GM18868 (cell line): ENCODE measurements at regions not wholly inside any gene's neighbourhood (a gene's known extent, or its start where the extent isn't known, plus 50 kb on each side); places are given as distances from the start of the nearest gene placed in this dataset.

Experiments
- ATAC-seq: cut with Tn5 transposase; IDR thresholded peaks from one replicate; pipeline ENCODE4 v1.9.1; 2021; ENCODE audit warnings: mild to moderate bottlenecking, moderate library complexity; ENCODE audit not compliant: unreplicated experiment

DNA sequence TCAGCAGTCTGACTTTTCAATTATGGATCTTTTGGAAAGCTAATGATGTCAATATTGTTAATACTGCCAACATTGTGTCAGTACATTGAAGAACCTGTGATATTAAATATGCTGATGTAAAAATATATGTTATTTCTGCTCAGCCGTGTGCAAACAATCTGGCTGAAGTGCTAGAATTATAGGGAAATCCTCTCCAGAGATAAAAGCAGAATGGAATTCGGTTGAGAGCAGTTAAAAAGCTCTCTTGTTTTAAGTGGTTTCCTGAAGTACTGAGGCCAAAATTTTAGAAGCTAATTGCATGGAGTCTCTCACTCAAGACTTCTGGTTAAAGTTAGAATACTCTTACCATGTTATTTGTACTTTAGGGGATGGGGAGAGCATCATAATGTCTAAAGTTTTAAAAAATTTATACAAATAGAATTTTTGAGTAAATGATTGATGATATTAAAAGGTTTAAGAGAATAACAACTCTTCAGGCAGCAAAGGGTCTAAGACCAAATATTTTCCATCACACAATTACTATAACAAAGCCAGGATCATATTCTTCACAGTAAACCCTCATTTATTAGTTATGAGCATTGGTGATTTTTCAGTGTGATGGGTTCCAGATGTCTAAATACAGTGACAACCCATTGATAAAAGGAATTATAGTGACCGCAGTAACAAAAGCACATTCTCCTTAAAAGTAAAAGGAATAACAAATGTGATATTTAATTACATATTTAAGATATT lies 834.2 kb upstream of the CXADR start:
- ATAC-seq, result no peak

DNA sequence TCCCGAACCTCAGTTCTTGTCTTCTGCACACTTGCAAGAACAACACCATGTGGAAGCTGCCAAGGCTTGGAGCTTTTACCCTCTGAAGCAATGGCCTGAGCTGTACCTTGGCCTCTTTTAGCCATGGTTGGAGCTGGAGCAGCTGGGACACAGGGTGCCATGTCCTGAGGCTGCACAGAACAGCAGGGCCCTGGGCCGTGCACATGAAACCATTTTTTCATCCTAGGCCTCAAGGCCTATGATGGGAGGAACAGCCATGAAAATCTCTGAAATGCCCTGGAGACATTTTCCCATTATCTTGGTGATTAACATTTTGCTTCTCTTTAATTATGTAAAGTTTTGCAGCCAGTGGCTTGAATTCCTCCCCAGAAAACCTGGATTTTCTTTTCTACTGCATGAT lies 817.8 kb upstream of the CXADR start:
- ATAC-seq, result no peak

DNA sequence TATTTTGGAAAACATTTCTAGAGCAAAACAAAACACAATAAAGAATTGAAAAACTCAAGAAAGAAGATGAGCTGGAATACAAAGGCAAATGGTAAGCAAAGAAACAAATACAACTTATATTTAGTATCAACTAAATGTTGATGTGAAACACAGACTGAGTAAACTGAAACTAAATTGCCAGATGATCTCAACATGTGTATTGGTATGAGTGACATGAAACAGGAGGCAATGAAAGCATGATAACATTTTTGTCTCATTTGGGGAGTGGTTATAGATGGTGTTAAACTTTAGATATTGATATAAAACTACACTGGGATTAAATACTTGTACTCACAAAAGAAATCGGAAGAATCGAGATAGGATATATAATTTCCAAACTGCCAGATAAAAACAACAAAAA lies 805.6 kb upstream of the CXADR start:
- no peak for ATAC-seq

DNA sequence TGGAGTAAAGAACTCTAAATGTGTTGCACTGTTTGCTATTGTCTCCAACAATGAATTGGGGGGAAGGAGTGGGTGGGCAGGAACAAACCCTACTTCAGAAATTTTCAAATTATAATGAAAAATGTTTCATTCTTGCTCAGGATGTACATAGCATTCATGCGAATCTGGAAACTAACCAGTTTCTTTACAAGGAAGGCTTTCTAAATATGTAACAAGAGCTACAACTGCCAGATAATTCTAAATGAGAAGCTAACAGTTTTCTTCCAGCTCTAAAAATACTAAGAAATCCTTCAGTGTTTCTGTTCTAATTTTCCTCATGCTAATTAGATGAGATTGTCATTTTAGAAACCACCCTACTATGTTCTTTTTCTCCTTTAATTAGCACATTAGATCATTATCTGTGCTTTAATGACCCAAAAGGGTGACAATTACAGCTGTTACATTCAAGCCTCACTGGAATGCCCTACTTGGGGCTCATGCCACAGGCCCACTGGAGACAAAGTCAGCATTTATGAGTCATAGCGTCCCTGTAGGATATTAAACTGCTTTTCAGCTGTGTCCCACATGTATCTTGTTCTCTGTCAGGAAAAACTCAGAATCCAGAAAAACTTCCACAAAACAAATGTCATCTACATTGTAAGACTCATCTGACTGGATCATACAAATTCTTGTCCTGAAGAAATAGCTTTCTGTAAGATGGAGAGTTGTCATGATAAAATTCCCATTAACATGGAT lies 804.6 kb upstream of the CXADR start:
- ATAC-seq, result no peak

DNA sequence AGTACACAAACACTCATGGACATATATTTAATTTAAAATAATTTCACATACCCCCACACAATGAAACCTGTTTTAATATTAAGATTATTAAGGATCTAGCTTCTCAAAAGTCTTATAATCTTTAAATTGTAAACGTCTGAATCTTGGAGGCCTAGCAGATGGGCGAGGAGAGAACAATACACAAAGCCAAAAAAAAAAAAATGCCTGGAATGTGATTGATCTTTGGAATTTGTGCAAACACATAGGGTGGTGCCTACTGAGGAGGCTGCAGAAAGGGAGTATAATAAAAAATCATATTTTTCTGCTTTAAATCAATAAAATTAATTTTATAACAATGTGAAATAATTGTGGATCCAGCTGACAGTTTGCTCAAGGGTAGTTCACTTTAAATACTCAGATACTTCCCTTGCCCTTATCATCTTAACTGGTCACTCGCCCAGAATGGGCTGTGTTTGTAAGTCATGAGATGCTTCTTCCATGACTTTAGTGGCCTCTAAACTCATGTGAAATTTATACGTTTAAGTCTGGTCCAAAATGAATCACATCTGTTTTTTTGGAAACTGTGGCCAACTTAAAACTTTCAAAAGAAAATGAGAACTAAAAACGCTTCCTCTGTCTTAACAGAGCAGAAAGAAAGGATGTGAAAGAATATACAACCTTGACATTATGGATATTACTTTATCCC lies 802.8 kb upstream of the CXADR start:
- ATAC-seq, result no peak

DNA sequence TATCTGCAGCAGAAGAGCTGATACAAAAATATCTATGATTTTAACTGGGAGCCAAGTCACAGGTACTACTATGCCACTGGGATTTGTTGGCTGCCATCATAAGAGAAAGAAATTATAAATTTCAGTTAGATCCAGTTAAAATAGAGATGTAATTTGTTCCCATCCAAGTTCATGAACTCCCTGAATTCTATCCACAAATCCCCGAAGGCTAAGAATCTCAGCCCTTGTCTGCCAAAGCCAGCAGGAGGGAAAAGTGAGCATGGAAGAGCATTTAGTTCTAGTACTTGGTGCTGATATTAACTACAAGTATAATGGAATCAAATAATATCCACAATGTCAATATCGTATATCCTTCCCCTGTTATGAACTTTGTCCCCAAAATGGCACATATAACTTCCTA lies 801.1 kb upstream of the CXADR start:
- ATAC-seq, result no peak

DNA sequence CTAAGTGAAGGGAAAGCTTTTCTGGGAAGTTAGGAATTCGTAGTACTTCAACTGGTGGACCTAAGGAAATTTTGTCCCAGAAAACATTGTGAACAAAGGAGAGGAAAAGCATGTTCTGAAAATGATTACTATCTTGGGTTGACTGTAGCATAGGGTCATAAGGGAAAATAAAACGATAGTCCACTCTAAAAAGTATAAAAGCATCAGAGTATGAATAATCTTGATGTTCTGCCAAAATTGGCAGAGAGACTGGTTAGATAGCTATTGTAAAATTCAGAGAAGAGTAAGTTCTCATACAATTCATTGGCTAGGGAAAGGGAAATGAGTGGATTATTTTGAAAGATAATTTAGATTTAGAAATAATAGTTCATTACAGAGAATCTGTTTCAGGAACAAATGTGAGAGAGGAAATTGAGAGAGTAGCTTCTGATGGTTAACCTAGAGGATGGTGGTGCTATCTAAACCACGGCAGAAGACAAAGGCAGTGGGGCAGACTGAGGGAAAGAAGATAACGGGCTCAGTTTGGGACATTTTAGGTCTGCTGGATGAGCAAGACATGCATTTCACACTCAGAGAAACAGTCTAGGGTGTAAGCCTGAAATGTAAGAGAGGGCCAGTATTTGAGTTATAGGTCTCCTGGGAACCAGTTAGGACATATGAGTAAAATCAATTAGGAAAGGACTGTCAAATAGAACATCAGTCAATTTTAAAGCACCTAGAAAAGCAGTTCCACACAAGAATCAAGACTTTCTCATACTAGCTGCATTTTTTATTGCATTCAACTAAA lies 799.3 kb upstream of the CXADR start:
- no peak for ATAC-seq

DNA sequence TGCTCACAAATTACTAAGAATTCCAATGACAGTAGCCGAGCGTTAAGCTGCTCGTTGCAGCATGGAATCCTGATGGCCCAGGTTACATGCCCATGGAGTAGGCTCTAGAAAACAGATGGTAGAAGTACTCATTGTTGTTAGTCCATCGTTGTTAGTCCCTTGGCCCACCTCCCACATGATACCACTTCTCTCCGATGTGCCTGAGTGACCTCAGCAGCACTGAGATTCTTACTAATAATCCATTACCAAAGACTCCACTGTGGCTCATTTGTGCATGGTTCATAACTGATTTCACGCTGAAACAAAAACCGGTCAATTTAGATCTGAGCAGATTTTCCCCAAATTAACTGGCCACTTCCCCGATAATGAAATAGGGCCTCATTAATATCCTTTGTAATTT lies 772.3 kb upstream of the CXADR start:
- ATAC-seq, result no peak

DNA sequence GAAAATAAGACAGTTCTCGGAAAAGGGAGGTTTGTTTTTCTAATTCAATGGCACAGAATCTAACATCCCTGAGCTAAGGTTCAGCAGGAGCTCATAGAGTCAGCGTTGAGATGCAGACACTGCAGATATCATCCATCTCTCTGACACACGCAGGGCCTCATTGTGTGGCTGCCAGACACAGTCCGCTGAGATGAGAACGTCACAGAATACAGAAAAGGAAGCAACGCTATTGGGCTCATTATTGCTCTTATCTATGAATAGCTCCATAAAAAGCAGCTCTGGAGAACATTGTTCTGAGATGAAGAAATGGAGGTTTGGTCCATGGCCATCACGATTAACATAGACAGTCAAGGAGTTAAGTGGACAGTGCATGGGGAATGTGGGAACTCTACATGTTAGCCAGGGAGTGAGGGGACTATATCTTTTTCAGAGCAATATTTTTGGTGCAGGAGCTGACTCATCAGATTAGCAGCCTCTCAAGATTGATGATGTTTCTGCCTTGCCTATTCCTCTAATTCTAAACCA lies 771.6 kb upstream of the CXADR start:
- ATAC-seq, result no peak

DNA sequence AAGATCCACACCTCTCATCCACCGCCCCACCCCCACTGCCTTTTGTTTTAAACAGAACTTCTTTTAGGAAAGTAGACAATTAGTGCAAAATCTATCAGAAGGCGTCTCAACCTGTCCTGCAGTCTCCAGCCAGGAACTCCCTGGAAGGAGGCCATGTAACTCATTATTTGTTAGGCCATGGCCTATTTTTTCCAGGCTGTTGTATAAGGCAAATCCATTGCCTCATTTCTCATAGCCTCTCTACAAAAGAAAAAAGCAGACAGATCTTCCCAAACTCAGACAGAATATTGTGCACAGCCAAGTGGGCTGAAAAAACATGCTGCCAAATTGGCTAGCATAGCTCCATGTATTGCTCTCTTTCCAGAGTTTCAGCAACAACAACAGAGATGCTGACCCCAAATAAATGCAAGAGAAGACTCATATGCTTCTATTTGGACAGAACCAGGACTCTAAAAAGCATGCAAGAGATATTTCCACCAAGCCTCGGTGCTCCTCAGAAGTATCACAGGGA lies 770.7 kb upstream of the CXADR start:
- ATAC-seq, result no peak

DNA sequence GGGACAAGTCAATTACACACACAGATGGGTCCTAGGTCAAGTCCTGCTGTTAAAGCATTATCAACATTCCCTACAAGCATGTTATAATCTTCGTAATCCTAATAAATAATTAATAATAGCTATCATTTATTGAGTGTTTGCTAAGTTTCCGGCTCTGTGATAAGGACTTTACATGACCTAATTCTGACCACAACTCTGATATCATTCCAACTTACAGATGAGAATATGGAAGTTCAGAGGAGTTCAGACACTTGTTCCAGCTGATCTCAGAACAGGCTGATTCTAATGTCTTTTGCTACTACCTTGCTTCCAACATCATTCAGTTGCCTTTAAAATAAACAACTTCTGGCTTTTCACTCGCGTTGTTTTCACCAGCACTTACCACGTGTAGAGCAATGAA lies 770.1 kb upstream of the CXADR start:
- ATAC-seq, result no peak

DNA sequence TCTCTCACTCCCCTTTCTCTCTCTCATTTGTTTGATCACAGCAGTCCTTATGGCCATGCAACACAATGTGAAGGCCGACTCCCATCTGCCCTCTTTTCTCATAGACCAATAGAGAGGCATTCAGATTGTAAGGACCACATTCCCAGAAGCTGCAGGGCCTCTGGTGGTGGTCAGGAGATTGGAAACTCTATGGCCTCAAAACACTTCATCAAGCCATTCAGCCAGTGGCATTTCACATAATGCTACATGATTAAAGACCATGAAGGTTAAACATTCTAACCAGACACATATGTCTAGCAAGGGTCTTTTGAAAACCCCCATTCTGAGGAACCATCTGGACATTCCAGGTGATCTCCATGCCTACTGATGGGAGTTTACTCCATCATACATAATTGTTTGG lies 769.5 kb upstream of the CXADR start:
- no peak for ATAC-seq

DNA sequence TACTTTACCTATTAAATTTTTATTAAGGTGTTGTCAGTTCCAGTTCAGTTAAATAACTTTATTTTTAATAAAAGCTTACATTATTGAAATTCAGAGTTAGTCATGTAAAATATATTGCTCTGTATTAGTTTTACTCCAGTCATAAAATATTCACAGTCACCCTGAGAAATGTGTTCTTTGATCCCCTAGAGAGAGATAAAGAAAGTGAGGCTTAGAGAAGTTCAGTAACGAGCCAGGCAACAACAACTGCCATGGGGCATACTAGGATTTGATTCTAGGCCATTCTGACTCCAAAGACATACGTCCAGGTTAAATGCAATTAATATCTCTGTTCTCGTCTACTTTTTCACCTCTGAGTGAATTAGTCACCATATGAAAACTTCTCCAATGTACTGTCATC lies 761.9 kb upstream of the CXADR start:
- no peak for ATAC-seq

DNA sequence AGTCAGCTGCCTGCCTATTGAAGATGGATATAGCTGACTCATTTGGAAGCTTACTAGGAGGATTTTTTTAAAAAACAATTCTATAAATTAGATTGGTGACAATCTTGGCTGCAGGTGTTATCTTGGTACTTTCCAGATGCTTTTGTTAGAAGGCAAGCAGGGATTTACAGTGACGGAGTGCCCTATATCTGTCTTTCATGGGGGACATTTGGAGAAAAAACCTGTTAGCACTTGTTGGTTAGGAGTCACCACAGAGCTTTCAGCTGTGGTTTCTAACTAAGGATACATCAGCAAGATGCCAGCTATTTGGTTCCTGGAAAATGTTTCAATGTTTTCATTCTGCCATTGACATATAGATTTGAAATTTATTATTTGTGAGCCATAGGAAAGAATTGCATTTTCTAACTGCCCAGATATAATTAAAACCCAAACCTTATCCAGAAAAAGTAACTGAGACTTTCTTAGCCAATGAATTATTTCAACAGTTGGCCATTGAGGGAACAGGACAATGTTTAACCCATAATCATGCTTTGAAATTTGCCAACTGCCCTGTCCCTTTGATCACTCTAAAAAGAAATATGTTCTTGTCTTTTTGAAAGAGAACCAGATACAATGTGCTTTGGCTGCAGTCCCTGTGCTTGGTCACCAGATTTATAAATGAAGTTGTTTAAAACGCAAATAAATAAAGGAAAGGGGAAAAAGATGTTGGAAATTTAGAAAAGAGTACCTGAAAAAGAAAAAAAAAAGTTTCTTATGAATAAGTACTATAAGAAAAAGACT lies 761.0 kb upstream of the CXADR start:
- ATAC-seq, result no peak

DNA sequence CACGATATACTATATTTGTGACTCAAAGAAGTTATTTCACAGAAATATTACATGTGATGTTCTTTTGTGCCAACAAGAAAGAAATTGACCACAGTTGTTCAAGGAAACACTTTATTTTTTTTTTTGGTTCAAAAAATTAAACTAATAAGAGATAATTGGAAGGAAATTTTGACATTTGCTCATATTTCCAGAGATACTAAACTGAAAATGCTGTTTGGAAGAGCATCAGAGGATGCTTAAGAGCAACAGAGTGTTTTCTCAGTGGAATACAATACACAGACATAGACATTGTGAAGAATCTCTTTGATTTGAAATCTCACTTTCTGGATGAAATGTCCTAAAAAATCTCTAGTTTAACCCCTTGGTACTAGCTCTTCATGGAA lies 760.4 kb upstream of the CXADR start:
- ATAC-seq, result no peak

DNA sequence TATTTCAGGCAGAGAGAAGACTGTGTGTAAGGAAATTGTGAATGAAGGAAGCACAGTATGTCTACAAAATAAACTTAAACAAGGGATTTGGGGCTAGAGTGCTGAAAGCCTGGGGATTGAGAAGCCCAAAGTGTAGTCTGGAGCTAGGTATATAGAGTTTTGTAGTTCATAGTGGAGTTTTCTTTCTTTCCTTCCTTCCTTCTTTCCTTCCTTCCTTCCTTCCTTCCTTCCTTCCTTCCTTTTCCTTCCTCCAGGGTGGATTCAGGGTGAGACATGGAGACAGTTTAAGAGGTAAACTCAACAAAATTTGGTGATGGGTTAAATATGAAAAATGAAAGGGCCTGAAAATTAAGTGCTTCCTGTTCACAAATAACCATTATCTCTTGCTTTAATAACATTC lies 757.8 kb upstream of the CXADR start:
- no peak for ATAC-seq

DNA sequence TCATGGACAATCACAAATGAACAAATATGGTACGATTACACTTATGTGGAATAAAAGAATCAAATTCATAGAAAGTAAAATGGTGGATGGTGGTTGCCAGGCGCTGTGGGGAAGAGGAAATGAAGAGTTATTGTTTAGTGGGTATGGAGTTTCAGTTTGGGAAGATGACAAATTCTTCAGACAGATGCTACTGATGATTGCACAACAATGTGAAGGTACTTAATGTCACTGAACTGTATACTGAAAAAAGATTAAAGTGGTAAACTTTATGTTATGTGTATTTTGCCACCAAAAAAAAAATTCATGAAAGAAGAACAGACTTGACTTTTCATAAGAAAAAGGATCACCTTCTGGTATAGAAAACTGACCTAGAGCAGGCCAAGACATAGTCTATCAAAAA lies 745.6 kb upstream of the CXADR start:
- no peak for ATAC-seq

DNA sequence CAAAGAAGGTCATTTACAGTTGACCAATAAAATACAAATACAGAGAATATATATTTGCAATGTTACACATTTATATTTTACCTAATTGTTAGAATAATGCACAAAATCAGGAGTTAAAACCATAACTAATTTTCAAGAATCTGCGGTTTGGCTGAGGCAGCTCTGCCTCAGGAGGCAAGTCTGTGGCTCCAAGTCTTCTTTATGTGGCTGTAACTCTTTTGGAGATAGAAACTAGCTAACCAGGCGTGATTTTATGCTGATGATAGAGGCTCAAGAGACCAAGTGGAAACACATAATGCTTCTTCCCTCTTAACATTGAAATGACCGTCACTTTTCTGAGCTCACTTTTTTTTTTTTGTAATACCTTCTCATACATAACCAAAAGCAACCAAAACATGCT lies 744.7 kb upstream of the CXADR start:
- ATAC-seq, result no peak

DNA sequence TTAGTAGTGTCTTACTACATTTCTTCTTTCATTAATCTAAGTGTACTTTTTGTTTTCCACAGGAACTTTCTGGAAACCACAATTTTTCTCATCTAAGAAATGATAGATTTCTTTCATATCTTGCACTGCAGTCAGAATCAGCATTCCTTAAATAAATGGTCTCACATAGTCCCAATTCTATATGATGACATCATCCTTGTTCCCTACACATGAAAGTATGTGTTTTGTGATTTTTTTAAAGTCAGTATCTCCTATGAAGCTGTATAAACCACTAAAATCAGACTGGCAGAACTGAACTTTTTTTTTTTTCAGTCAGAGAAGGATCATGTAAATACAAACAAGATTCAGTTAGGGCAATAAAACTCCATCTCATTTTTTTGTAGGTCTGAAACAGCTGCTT lies 742.6 kb upstream of the CXADR start:
- no peak for ATAC-seq

DNA sequence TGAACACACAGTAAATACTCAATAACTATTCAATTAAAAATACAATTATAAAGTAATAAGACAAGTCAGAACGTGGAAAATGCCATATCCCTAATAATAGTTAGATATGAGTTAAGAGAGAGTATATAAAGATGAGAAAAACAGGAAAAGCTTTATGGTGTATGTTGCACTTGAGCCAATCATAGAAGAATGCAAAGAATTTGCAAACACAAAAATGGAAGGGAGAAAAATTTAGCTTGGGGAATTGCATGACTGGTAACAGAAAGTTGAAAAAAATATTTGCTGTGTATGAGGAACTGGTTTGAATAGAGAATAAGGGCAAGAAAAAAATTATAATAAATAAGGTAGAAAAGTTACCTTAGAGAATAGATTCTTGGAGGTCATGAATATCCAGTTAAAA lies 739.6 kb upstream of the CXADR start:
- no peak for ATAC-seq
